ENCODE measurements at regions not wholly inside any gene's neighbourhood (a gene's known extent, or its start where the extent isn't known, plus 50 kb on each side); places are given as distances from the start of the nearest gene placed in this dataset.
A peak's percentile ranks its signal among the peaks of the same experiment; 100 is the strongest.

GRCh38 chr10:30759423-30759822 is 129.9 kb upstream of the LYZL2 start:
- Mint-ChIP-seq H3K9me3 (ENCODE audit: unreplicated experiment) (peaks cover 9% of the 10 kb centered on the region), H3K27ac (ENCODE audit: unreplicated experiment) (no peak overlapping the region), H3K4me3 (ENCODE audit: unreplicated experiment) (no peak overlapping the region), H3K27me3 (ENCODE audit: unreplicated experiment) (peaks cover 2% of the 10 kb centered on the region), H3K4me1 (ENCODE audit: low read depth, unreplicated experiment) (peaks cover 5% of the 10 kb centered on the region), H3K36me3 (ENCODE audit: unreplicated experiment) (no peaks in the 10 kb centered on the region)
- no peak for DNase-seq
- TF ChIP-seq CTCF (IDR thresholded peaks at IDR 0.05; ENCODE audit: partially characterized antibody, unreplicated experiment) = no peak

GRCh38 chr10:30758338-30758737 is 128.8 kb upstream of the LYZL2 start:
- Mint-ChIP-seq H3K4me3 (ENCODE audit: unreplicated experiment) (no peak overlapping the region), H3K4me1 (ENCODE audit: low read depth, unreplicated experiment) (peaks cover 8% of the 10 kb centered on the region), H3K27me3 (ENCODE audit: unreplicated experiment) (peaks cover 2% of the 10 kb centered on the region), H3K27ac (ENCODE audit: unreplicated experiment) (no peak overlapping the region), H3K36me3 (ENCODE audit: unreplicated experiment) (no peaks in the 10 kb centered on the region), H3K9me3 (ENCODE audit: unreplicated experiment) (peaks cover 6% of the 10 kb centered on the region)
- DNase-seq = no peak
- no peak for TF ChIP-seq CTCF (IDR thresholded peaks at IDR 0.05; ENCODE audit: partially characterized antibody, unreplicated experiment)

- no peak overlapping the region for H3K4me3 Mint-ChIP-seq (ENCODE audit: unreplicated experiment)
- peaks cover 10% of the 10 kb centered on the region for H3K4me1 Mint-ChIP-seq (ENCODE audit: low read depth, unreplicated experiment)
- no peaks in the 10 kb centered on the region for H3K36me3 Mint-ChIP-seq (ENCODE audit: unreplicated experiment)
- TF ChIP-seq CTCF (IDR thresholded peaks at IDR 0.05; ENCODE audit: partially characterized antibody, unreplicated experiment) = no peak
- peaks cover 2% of the 10 kb centered on the region for H3K27me3 Mint-ChIP-seq (ENCODE audit: unreplicated experiment)
- no peak overlapping the region for H3K27ac Mint-ChIP-seq (ENCODE audit: unreplicated experiment)
- H3K9me3 Mint-ChIP-seq (ENCODE audit: unreplicated experiment) = peaks cover 6% of the 10 kb centered on the region
- DNase-seq = no peak
These were observed 127.3 kb upstream of the LYZL2 start for GRCh38 chr10:30756896-30757295.

GRCh38 chr10:30756151-30756550 is 126.6 kb upstream of the LYZL2 start:
- no peak overlapping the region for H3K4me3 Mint-ChIP-seq (ENCODE audit: unreplicated experiment)
- H3K27ac Mint-ChIP-seq (ENCODE audit: unreplicated experiment) = no peak overlapping the region
- H3K27me3 Mint-ChIP-seq (ENCODE audit: unreplicated experiment) = peaks cover 2% of the 10 kb centered on the region
- TF ChIP-seq CTCF (IDR thresholded peaks at IDR 0.05; ENCODE audit: partially characterized antibody, unreplicated experiment) = no peak
- H3K9me3 Mint-ChIP-seq (ENCODE audit: unreplicated experiment) = peaks cover 8% of the 10 kb centered on the region
- H3K36me3 Mint-ChIP-seq (ENCODE audit: unreplicated experiment) = no peaks in the 10 kb centered on the region
- no peak for DNase-seq
- peaks cover 12% of the 10 kb centered on the region for H3K4me1 Mint-ChIP-seq (ENCODE audit: low read depth, unreplicated experiment)

- H3K27ac Mint-ChIP-seq (ENCODE audit: unreplicated experiment) = peak overlapping the region; percentile 17
- H3K4me1 Mint-ChIP-seq (ENCODE audit: low read depth, unreplicated experiment) = peaks cover 12% of the 10 kb centered on the region
- H3K36me3 Mint-ChIP-seq (ENCODE audit: unreplicated experiment) = no peaks in the 10 kb centered on the region
These were observed 125.9 kb upstream of the LYZL2 start for GRCh38 chr10:30755441-30755953.

More at GRCh38 chr10:30755441-30755953, 125.9 kb upstream of the LYZL2 start:
- no peak for TF ChIP-seq CTCF (IDR thresholded peaks at IDR 0.05; ENCODE audit: partially characterized antibody, unreplicated experiment)
- DNase-seq = no peak
- H3K27me3 Mint-ChIP-seq (ENCODE audit: unreplicated experiment) = peaks cover 2% of the 10 kb centered on the region
- H3K9me3 Mint-ChIP-seq (ENCODE audit: unreplicated experiment) = peaks cover 7% of the 10 kb centered on the region
- no peak overlapping the region for H3K4me3 Mint-ChIP-seq (ENCODE audit: unreplicated experiment)
